ENCODE measurements at regions not wholly inside any gene's neighbourhood (a gene's known extent, or its start where the extent isn't known, plus 50 kb on each side); places are given as distances from the start of the nearest gene placed in this dataset.
"Not testable (repeated sequence)": the region's sequence is repeated elsewhere in the genome, so short reads cannot be mapped to it uniquely, and the experiment has no call there.

- no peak for ATAC-seq
- Mint-ChIP-seq H3K9me3 (peaks cover 13% of the 10 kb centered on the region), H3K27ac (no peak overlapping the region)
Observed at GRCh38 chr18:1488394-1488793, 583.7 kb downstream of the ADCYAP1 start.

GRCh38 chr18:1488957-1489356 is 584.3 kb downstream of the ADCYAP1 start:
- Mint-ChIP-seq H3K4me3 (no peak overlapping the region), H3K9me3 (peaks cover 14% of the 10 kb centered on the region), H3K27me3 (no peaks in the 10 kb centered on the region), H3K27ac (no peak overlapping the region), H3K4me1 (no peaks in the 10 kb centered on the region), H3K36me3 (ENCODE audit: low read depth) (no peaks in the 10 kb centered on the region)
- ATAC-seq (no peak), DNase-seq (no peak)

More at GRCh38 chr18:1488394-1488793, 583.7 kb downstream of the ADCYAP1 start:
- no peaks in the 10 kb centered on the region for H3K4me1 Mint-ChIP-seq
- no peaks in the 10 kb centered on the region for H3K27me3 Mint-ChIP-seq
- DNase-seq = no peak
- no peaks in the 10 kb centered on the region for H3K36me3 Mint-ChIP-seq (ENCODE audit: low read depth)
- H3K4me3 Mint-ChIP-seq = no peak overlapping the region

- Mint-ChIP-seq H3K4me1 (no peaks in the 10 kb centered on the region), H3K9me3 (peaks cover 17% of the 10 kb centered on the region), H3K27ac (no peak overlapping the region), H3K27me3 (no peaks in the 10 kb centered on the region), H3K4me3 (no peak overlapping the region), H3K36me3 (ENCODE audit: low read depth) (no peaks in the 10 kb centered on the region)
- ATAC-seq (no peak), DNase-seq (no peak)
Observed at GRCh38 chr18:1495387-1495786, 590.7 kb downstream of the ADCYAP1 start.

GRCh38 chr18:1496096-1496495 is 591.4 kb downstream of the ADCYAP1 start:
- Mint-ChIP-seq H3K27ac (no peak overlapping the region), H3K4me3 (no peak overlapping the region)

GRCh38 chr18:1498216-1498615 is 593.5 kb downstream of the ADCYAP1 start:
- peaks cover 8% of the 10 kb centered on the region for H3K9me3 Mint-ChIP-seq
- no peaks in the 10 kb centered on the region for H3K4me1 Mint-ChIP-seq
- DNase-seq (no peak), ATAC-seq (no peak)
- no peak overlapping the region for H3K27ac Mint-ChIP-seq
- no peaks in the 10 kb centered on the region for H3K36me3 Mint-ChIP-seq (ENCODE audit: low read depth)
- no peak overlapping the region for H3K4me3 Mint-ChIP-seq
- H3K27me3 Mint-ChIP-seq = no peaks in the 10 kb centered on the region

More at GRCh38 chr18:1496096-1496495, 591.4 kb downstream of the ADCYAP1 start:
- H3K27me3 Mint-ChIP-seq = no peaks in the 10 kb centered on the region
- H3K4me1 Mint-ChIP-seq = no peaks in the 10 kb centered on the region
- no peaks in the 10 kb centered on the region for H3K36me3 Mint-ChIP-seq (ENCODE audit: low read depth)
- ATAC-seq (no peak), DNase-seq (no peak)
- H3K9me3 Mint-ChIP-seq = peaks cover 15% of the 10 kb centered on the region

- DNase-seq (no peak), ATAC-seq (no peak)
- H3K4me1 Mint-ChIP-seq = no peaks in the 10 kb centered on the region
- peaks cover 4% of the 10 kb centered on the region for H3K9me3 Mint-ChIP-seq
- H3K27me3 Mint-ChIP-seq = no peaks in the 10 kb centered on the region
- H3K36me3 Mint-ChIP-seq (ENCODE audit: low read depth) = no peaks in the 10 kb centered on the region
- H3K4me3 Mint-ChIP-seq = no peak overlapping the region
- H3K27ac Mint-ChIP-seq = no peak overlapping the region
Observed at GRCh38 chr18:1499265-1499664, 594.6 kb downstream of the ADCYAP1 start.

- ATAC-seq = no peak
- DNase-seq = no peak
- Mint-ChIP-seq H3K9me3 (no peaks in the 10 kb centered on the region), H3K36me3 (ENCODE audit: low read depth) (no peaks in the 10 kb centered on the region), H3K27ac (no peak overlapping the region), H3K27me3 (no peaks in the 10 kb centered on the region), H3K4me3 (no peak overlapping the region), H3K4me1 (no peaks in the 10 kb centered on the region)
Observed at GRCh38 chr18:1503847-1504246, 599.2 kb downstream of the ADCYAP1 start.

GRCh38 chr18:1505856-1506255 is 601.2 kb downstream of the ADCYAP1 start:
- no peaks in the 10 kb centered on the region for H3K27me3 Mint-ChIP-seq
- no peaks in the 10 kb centered on the region for H3K36me3 Mint-ChIP-seq (ENCODE audit: low read depth)
- ATAC-seq (no peak), DNase-seq (no peak)
- no peak overlapping the region for H3K4me3 Mint-ChIP-seq
- H3K4me1 Mint-ChIP-seq = no peaks in the 10 kb centered on the region
- no peak overlapping the region for H3K27ac Mint-ChIP-seq
- H3K9me3 Mint-ChIP-seq = no peaks in the 10 kb centered on the region

GRCh38 chr18:1510542-1511179 is 606.0 kb downstream of the ADCYAP1 start:
- DNase-seq (no peak), ATAC-seq (no peak)
- H3K4me1 Mint-ChIP-seq = no peaks in the 10 kb centered on the region
- no peak overlapping the region for H3K27ac Mint-ChIP-seq
- H3K9me3 Mint-ChIP-seq = no peaks in the 10 kb centered on the region
- H3K4me3 Mint-ChIP-seq = no peak overlapping the region
- no peaks in the 10 kb centered on the region for H3K27me3 Mint-ChIP-seq
- H3K36me3 Mint-ChIP-seq (ENCODE audit: low read depth) = no peaks in the 10 kb centered on the region

GRCh38 chr18:1511619-1512311 is 607.1 kb downstream of the ADCYAP1 start:
- no peak for ATAC-seq
- Mint-ChIP-seq H3K36me3 (ENCODE audit: low read depth) (no peaks in the 10 kb centered on the region), H3K27me3 (no peaks in the 10 kb centered on the region), H3K27ac (no peak overlapping the region), H3K9me3 (no peaks in the 10 kb centered on the region), H3K4me1 (no peaks in the 10 kb centered on the region), H3K4me3 (no peak overlapping the region)
- DNase-seq = no peak

- H3K36me3 Mint-ChIP-seq (ENCODE audit: low read depth) = no peaks in the 10 kb centered on the region
- no peak overlapping the region for H3K4me3 Mint-ChIP-seq
- H3K4me1 Mint-ChIP-seq = no peaks in the 10 kb centered on the region
- H3K27me3 Mint-ChIP-seq = no peaks in the 10 kb centered on the region
- no peaks in the 10 kb centered on the region for H3K9me3 Mint-ChIP-seq
- H3K27ac Mint-ChIP-seq = no peak overlapping the region
- DNase-seq (no peak), ATAC-seq (peak; percentile 49)
Observed at GRCh38 chr18:1513519-1513918, 608.8 kb downstream of the ADCYAP1 start.

- not testable (repeated sequence) for H3K9me3 Mint-ChIP-seq; DNase-seq; H3K36me3 Mint-ChIP-seq (ENCODE audit: low read depth); H3K27ac Mint-ChIP-seq; H3K27me3 Mint-ChIP-seq; H3K4me1 Mint-ChIP-seq; H3K4me3 Mint-ChIP-seq; ATAC-seq
Observed at GRCh38 chr18:1521588-1522248, 617.0 kb downstream of the ADCYAP1 start.

GRCh38 chr18:1522249-1522615 is 617.6 kb downstream of the ADCYAP1 start:
- Mint-ChIP-seq H3K27me3 (no peaks in the 10 kb centered on the region), H3K9me3 (no peaks in the 10 kb centered on the region), H3K4me3 (no peak overlapping the region), H3K36me3 (ENCODE audit: low read depth) (no peaks in the 10 kb centered on the region), H3K4me1 (no peaks in the 10 kb centered on the region), H3K27ac (no peak overlapping the region)
- no peak for ATAC-seq
- DNase-seq = no peak

- no peak for DNase-seq
- Mint-ChIP-seq H3K27me3 (no peaks in the 10 kb centered on the region), H3K27ac (no peak overlapping the region), H3K4me3 (no peak overlapping the region), H3K4me1 (no peaks in the 10 kb centered on the region), H3K36me3 (ENCODE audit: low read depth) (no peaks in the 10 kb centered on the region), H3K9me3 (peaks cover 5% of the 10 kb centered on the region)
- ATAC-seq = no peak
Observed at GRCh38 chr18:1526991-1527390, 622.3 kb downstream of the ADCYAP1 start.

GRCh38 chr18:1527805-1528204 is 623.1 kb downstream of the ADCYAP1 start:
- Mint-ChIP-seq H3K36me3 (ENCODE audit: low read depth) (no peaks in the 10 kb centered on the region), H3K4me3 (no peak overlapping the region), H3K27me3 (no peaks in the 10 kb centered on the region), H3K27ac (no peak overlapping the region), H3K9me3 (peaks cover 5% of the 10 kb centered on the region), H3K4me1 (no peaks in the 10 kb centered on the region)
- no peak for DNase-seq
- no peak for ATAC-seq

Data from activated naive CD8-positive, alpha-beta T cell treated with anti-CD3 and anti-CD28 coated beads, Interleukin-2, amount 50 U/mL, for 24 hours (primary cell).